Activated naive CD8-positive, alpha-beta T cell treated with anti-CD3 and anti-CD28 coated beads, Interleukin-2, amount 50 U/mL, for 24 hours (primary cell): ENCODE measurements at regions not wholly inside any gene's neighbourhood (a gene's known extent, or its start where the extent isn't known, plus 50 kb on each side); places are given as distances from the start of the nearest gene placed in this dataset.

Experiments
- ATAC-seq: fragments of 150-1000 bp; cut with Tn5 transposase; one replicate; pipeline ENCODE4 v1.10.0; 2021
- DNase-seq: peaks from one replicate; pipeline ENCODE4 v3.0.0; 2021
- H3K27ac Mint-ChIP-seq: one replicate; pipeline ENCODE4 v1.8.0; 2021; ENCODE audit warnings: mild to moderate bottlenecking, mixed read lengths
- H3K27me3 Mint-ChIP-seq: one replicate; pipeline ENCODE4 v1.8.0; 2021; ENCODE audit warnings: mixed read lengths
- H3K36me3 Mint-ChIP-seq: one replicate; pipeline ENCODE4 v1.8.0; 2021; ENCODE audit warnings: low read depth, mixed read lengths
- H3K4me1 Mint-ChIP-seq: one replicate; pipeline ENCODE4 v1.8.0; 2021; ENCODE audit warnings: mixed read lengths
- H3K4me3 Mint-ChIP-seq: one replicate; pipeline ENCODE4 v1.8.0; 2021; ENCODE audit warnings: mild to moderate bottlenecking, moderate library complexity, mixed read lengths
- H3K9me3 Mint-ChIP-seq: one replicate; pipeline ENCODE4 v1.8.0; 2021; ENCODE audit warnings: mixed read lengths

DNA sequence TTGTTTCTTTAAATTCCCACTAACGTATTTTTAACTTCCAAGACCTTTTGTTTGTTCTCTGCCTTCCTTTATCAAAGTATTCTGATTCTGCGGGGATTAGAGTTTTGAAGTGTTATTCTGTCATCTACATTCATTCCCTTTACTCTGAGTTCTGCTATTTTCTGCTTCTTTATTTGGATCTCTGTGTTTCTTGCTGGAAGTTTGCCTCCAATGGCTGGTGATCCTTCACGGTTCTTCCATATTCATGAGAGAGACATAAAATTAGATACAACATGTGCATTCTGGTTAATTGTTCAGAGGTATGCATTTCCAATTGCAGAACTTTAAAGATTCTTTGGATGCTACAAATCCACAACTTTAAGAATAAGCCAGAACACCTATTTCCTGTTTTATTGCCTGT is 244.7 kb upstream of the ADARB2 start:
- ATAC-seq: no peak
- H3K4me1 Mint-ChIP-seq: peaks cover 2% of the 10 kb centered on the region
- DNase-seq: no peak
- H3K4me3 Mint-ChIP-seq: no peak overlapping the region
- no peaks in the 10 kb centered on the region for H3K36me3 Mint-ChIP-seq
- H3K9me3 Mint-ChIP-seq: peaks cover 6% of the 10 kb centered on the region
- H3K27ac Mint-ChIP-seq: no peak overlapping the region
- H3K27me3 Mint-ChIP-seq: peaks cover 3% of the 10 kb centered on the region

DNA sequence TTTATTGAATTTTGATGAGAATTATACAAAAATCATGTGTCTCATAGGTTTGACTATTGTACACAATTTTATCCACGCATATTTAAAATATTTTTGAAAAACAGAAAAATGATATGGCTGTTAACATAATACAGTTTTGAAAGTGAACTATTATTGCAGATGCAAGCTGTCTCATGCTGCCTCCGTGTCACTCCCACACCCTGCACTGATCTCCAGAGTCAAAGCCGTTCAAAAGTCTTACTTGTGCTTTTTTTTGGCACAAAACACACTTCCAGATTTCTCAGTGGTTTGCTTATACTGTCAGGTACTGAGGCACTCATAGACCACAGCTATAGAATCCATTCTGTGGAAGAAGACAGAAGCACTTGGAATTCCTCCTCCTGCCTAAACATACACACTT is 243.1 kb upstream of the ADARB2 start:
- Mint-ChIP-seq H3K4me3 (no peak overlapping the region), H3K9me3 (peaks cover 6% of the 10 kb centered on the region), H3K27me3 (peaks cover 3% of the 10 kb centered on the region), H3K27ac (no peak overlapping the region), H3K4me1 (peaks cover 2% of the 10 kb centered on the region), H3K36me3 (no peaks in the 10 kb centered on the region)
- no peak for DNase-seq
- ATAC-seq: no peak

DNA sequence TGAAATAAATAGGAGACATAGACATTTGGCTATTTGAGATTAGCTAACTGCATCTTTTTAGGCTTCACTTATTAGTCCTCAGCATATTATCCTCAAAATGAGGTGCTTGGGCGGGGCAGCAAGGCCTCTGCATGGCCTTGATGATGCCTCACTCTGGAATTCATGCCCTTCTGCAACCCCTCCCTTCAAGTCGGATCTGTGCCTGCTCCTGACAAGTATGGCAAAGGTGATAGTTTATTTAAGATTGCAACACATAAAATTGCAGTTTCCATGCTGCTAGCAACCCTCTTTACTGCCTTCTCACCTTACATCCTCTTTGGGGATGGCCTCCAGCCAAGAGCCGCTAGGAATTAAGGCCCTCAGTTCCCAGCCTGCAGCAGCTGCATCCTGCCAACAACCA is 241.3 kb upstream of the ADARB2 start:
- ATAC-seq: no peak
- Mint-ChIP-seq H3K27ac (no peak overlapping the region), H3K36me3 (no peaks in the 10 kb centered on the region), H3K4me3 (no peak overlapping the region), H3K27me3 (no peaks in the 10 kb centered on the region), H3K9me3 (peaks cover 6% of the 10 kb centered on the region), H3K4me1 (peaks cover 2% of the 10 kb centered on the region)
- no peak for DNase-seq

DNA sequence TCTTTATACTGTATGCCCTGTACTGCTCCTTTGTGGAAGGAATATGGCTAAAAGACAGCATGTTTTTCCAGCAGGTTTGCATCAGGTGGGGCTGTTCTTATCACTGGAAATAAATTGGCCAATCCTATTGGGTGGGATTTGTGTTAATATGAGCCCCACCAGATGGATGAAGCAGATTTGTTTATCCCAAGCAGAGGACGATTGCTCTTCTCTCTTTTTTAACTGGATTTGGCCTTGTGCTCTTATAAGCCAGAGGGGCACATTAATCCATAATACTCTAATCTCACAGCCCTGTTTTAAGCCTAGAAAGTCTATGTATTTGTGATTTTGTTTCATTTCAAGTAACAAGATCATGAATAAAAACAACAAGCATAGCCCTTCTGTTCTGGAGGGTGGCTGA is 240.1 kb upstream of the ADARB2 start:
- Mint-ChIP-seq H3K4me3 (no peak overlapping the region), H3K9me3 (peaks cover 11% of the 10 kb centered on the region), H3K27me3 (no peaks in the 10 kb centered on the region), H3K27ac (no peak overlapping the region), H3K36me3 (no peaks in the 10 kb centered on the region), H3K4me1 (peaks cover 2% of the 10 kb centered on the region)
- DNase-seq (no peak), ATAC-seq (no peak)

DNA sequence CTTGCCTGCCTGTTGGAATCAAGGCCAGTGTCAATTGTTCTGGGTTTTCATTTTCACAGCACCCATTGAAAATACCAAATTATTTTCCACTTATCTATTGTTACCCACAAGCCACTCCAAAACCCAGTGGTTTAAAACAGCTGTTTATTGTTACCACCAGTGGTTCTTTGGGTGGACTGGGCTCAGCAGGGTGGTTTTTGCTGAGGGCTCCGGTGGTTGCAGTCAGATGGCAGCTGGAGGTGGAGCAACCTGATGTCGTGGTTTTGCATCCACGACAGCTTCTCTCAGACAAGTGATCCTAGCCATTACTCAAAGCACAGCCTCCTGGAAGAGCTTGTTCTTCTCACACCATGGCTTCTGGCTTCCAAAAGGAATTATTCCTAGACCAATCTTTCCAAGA is 235.1 kb upstream of the ADARB2 start:
- H3K36me3 Mint-ChIP-seq: peaks cover 2% of the 10 kb centered on the region
- H3K9me3 Mint-ChIP-seq: peaks cover 14% of the 10 kb centered on the region
- no peak overlapping the region for H3K4me3 Mint-ChIP-seq
- ATAC-seq (no peak), DNase-seq (no peak)
- H3K27ac Mint-ChIP-seq: no peak overlapping the region
- no peaks in the 10 kb centered on the region for H3K4me1 Mint-ChIP-seq
- no peaks in the 10 kb centered on the region for H3K27me3 Mint-ChIP-seq

DNA sequence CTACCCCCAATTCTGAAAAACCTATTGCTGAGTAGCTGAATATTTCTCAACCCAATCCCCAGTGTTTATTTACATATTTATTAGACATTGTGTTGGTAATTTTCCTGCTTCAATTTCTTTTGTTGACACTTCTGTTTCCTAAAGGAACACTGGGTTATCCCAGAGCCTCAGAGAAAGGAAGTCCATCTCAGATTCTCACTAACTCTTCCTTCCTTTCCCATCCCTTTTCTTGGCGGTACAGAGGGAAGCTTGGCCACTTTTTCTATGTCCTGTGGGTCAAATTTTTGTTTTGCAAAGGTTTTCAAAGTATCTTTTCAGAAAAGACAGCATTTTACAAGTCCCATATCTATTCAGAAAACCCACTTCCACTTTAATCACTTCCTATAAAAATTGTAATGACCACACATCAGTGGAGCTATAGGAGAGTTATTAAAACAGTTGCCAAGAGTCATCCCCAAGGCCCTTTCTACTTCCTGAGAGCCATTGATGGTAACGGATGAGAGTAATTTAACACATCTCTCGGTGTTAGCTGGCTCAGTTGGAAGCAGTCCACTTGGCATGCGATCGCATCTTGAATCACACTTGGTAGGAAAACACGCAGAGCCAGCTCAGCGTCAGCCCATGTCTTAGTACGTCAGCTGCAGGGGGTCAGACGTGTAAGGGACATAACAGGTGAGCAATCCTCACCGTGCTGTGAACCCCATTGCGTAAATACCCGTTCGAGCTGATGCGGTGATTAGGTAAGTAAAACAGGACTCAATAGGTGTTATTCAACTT is 231.1 kb upstream of the ADARB2 start:
- no peak overlapping the region for H3K4me3 Mint-ChIP-seq

DNA sequence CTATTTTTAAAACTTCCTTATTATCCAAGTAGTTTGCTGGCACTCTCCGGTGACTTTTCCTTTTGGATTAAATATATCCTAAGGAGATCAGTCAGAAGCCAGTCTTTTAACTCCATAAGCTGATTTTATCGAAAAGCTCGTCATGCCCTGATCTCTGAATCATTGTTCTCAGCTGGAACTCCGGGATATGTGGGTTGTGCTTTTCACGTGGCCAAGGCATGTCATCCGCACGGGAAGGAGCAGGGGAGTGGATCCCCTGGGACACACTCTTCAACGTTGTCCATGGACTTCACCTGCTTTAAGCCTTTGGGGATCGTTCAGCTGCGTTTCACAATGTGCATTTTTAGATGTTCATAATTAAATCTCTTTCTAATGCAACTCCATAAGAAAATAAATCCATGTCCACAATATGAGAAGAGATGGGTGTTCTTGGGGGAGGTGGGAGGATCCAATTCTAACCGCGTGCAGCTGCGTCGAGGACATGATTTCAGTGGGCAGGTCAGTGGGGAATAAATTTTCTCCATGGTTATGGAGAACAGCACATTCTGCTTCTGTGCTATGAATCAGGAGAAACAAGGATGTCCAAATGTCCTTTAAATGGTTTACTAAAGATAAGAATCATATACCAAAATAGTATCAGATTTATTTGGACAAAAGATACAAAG is 229.5 kb upstream of the ADARB2 start:
- Mint-ChIP-seq H3K4me3 (no peak overlapping the region), H3K4me1 (no peaks in the 10 kb centered on the region), H3K27ac (no peak overlapping the region), H3K36me3 (no peaks in the 10 kb centered on the region), H3K27me3 (no peaks in the 10 kb centered on the region), H3K9me3 (peaks cover 5% of the 10 kb centered on the region)
- ATAC-seq (no peak), DNase-seq (no peak)

More for the DNA sequence above, 231.1 kb upstream of the ADARB2 start:
- Mint-ChIP-seq H3K4me1 (no peaks in the 10 kb centered on the region), H3K27me3 (no peaks in the 10 kb centered on the region), H3K36me3 (peaks cover 2% of the 10 kb centered on the region), H3K9me3 (peaks cover 14% of the 10 kb centered on the region), H3K27ac (no peak overlapping the region)
- ATAC-seq (no peak), DNase-seq (no peak)

DNA sequence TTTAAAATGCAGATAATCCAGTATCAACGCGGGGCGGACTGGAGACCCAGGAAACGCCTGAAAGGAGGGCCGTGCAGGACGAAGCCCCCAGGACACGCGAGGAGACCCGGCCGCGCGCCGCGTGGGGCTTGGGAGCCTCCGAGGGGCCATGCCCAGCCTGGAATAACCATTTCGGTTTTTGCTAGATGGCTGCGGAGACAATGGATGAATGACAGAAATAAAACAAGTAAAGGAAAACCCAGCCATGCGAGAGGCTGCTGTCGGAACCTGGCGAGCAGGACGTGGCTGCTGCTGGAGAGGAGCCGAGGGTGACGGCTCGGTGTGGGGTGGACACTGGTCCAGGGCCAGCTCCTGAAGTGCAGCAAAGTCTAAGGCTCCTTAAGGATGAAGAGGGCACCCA is 227.2 kb upstream of the ADARB2 start:
- Mint-ChIP-seq H3K27me3 (no peaks in the 10 kb centered on the region), H3K36me3 (no peaks in the 10 kb centered on the region), H3K4me1 (no peaks in the 10 kb centered on the region), H3K27ac (no peak overlapping the region), H3K9me3 (no peaks in the 10 kb centered on the region), H3K4me3 (no peak overlapping the region)
- DNase-seq: no peak
- ATAC-seq: no peak

DNA sequence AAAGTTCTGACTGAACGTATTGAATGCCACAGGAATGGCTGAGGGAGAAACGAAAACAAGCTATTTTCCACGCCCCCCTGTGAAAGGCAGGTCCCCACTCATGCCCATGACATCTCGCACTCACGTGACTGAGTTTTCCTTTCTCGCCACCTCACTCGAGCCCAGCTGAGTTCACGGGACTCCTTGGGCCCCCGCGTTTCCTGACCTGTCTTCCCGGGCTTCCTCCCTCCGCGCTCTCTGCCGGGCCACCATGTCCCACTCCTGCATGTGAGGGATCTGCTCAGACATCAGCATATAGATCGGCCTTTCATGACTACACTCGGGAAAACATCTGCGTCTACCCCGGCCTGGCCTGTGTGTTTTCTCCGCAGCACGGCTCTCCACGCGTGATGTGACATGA is 226.0 kb upstream of the ADARB2 start:
- DNase-seq (no peak), ATAC-seq (no peak)
- Mint-ChIP-seq H3K36me3 (no peaks in the 10 kb centered on the region), H3K27ac (no peak overlapping the region), H3K4me1 (no peaks in the 10 kb centered on the region), H3K4me3 (no peak overlapping the region), H3K9me3 (no peaks in the 10 kb centered on the region), H3K27me3 (no peaks in the 10 kb centered on the region)

DNA sequence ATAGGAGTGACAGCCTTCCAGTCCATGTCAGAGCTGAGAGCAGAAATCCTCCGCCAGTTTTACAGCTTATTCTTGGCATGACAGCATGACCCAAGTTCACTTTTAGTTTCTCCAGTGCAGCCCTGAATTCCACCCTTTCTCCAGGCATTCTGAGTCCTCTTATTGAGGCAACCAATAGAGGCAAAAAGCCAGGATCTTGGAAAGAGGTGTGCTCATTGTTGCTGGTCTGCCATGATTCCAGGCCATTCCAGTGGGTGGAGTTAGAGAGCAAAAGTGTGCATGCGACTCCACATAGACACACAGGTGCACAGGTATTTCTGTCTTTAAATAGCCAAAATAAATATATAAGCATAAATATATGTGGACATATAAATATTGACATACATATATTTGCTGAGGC is 224.7 kb upstream of the ADARB2 start:
- ATAC-seq (no peak), DNase-seq (no peak)
- Mint-ChIP-seq H3K9me3 (no peaks in the 10 kb centered on the region), H3K4me1 (peaks cover 12% of the 10 kb centered on the region), H3K27me3 (no peaks in the 10 kb centered on the region), H3K27ac (no peak overlapping the region), H3K4me3 (no peak overlapping the region), H3K36me3 (no peaks in the 10 kb centered on the region)

DNA sequence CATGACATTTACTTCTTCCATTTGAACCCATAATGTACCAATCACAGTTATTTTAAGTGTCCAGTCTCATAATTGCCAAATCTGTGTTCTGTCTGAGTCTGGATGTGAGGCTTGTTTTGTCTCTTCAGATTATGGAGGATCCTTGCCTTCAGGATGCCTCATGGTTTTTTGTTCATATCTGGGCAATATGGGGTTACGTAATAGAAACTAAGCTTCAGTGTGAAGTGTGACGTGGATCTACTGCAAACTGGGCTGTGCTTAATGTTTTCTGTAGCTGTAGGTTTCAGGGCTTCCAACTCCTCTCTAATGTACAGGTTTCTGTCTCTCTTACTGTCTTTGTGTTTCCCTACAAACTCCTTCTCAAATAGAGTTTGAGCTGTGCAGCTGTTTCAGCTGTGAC is 223.7 kb upstream of the ADARB2 start:
- no peaks in the 10 kb centered on the region for H3K36me3 Mint-ChIP-seq
- no peak overlapping the region for H3K27ac Mint-ChIP-seq
- H3K4me3 Mint-ChIP-seq: no peak overlapping the region
- no peak for ATAC-seq
- DNase-seq: no peak
- H3K27me3 Mint-ChIP-seq: no peaks in the 10 kb centered on the region
- H3K4me1 Mint-ChIP-seq: peaks cover 18% of the 10 kb centered on the region
- H3K9me3 Mint-ChIP-seq: no peaks in the 10 kb centered on the region

DNA sequence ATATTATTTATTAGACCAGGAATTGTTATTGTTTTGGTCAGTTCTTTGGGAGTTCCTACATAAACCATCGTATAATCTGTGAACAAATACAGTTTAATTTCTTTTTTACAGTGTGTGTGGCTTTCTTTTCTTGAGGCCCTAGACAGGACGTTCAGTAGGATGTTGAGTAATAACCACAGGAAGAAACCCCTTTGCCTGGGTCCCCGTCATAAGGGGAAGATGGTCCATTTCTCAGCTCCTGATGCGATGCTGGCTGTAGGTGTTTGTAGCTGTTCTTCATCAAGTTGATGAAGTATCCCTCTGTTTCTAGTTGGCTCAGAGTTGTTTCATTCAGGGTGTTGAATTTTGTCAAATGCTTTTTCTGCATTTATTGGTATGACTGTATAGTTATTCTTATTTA is 219.7 kb upstream of the ADARB2 start:
- Mint-ChIP-seq H3K4me3 (peak overlapping the region; percentile 11), H3K27me3 (no peaks in the 10 kb centered on the region), H3K36me3 (no peaks in the 10 kb centered on the region), H3K4me1 (peaks cover 18% of the 10 kb centered on the region), H3K9me3 (no peaks in the 10 kb centered on the region), H3K27ac (peak overlapping the region; percentile 46)
- DNase-seq (no peak), ATAC-seq (peak; percentile 77)

DNA sequence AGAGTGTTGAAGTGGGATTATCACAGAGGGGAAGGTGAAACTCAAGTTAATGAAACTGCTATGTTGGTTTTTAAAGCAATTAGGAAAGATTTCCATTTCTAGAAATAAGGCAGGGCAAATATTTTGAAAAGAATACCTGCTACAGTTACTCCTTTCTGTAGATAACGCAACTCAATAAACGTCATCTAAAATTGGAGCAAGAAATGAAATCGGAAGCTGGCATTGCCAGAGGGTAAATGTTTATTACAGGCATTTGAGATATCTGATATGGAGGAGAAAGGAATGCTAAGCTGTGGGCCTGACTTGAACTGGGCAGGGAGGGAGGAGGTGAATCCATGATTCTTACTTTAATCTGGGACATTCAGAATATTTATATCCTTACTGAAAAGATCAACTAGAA is 217.0 kb upstream of the ADARB2 start:
- no peak for ATAC-seq
- no peaks in the 10 kb centered on the region for H3K9me3 Mint-ChIP-seq

DNA sequence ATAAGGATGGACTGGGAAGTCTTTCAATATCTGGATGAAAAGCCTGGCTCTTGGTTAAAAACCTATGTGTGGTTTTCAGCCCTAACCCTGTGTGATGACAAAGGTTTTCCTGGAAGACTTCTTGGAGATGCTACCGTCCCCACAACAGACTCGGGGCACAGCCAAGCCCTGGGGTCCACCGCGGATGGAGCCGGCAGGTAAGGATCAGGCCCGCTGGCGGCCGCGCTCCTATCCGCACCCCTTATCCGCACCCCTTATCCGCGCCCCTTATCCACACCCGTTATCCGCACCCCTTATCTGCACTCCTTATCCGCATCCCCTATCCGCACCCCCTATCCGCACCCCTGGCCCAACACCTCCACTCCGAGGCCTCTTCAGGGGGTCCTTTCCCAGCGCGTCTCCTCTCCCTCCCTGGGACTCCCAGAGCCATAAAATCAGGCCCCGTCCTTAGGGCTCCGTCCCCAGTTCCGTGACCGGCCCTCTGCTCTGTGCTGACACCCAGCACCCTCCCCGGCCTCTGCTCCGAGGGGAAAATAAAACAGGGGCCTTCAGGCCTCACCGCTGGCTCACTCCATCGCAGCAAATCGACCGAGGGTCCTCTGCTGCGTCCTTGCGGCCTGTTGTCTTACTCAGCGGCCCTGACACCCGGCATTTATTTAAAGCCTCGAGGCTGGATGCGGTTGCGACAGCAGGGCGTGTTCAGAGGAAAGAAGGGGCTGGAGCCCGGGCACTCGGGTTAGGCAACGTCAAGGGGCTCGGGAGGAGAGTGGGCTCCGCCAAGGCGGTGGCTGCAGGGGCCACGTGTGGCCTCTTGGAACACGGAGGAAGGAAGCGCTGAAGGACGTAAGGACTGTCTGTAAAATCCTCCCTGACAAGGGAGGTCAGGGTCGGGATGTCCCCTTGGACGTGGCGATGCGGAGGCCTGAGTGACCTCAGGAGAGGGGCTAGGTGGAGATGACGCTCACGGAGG is 215.1 kb upstream of the ADARB2 start:
- no peaks in the 10 kb centered on the region for H3K36me3 Mint-ChIP-seq
- peaks cover 20% of the 10 kb centered on the region for H3K4me1 Mint-ChIP-seq
- ATAC-seq (no peak), DNase-seq (no peak)
- H3K4me3 Mint-ChIP-seq: no peak overlapping the region
- no peaks in the 10 kb centered on the region for H3K9me3 Mint-ChIP-seq
- H3K27ac Mint-ChIP-seq: peak overlapping the region; percentile 64
- H3K27me3 Mint-ChIP-seq: no peaks in the 10 kb centered on the region

More for the DNA sequence above, 217.0 kb upstream of the ADARB2 start:
- peaks cover 18% of the 10 kb centered on the region for H3K4me1 Mint-ChIP-seq
- no peaks in the 10 kb centered on the region for H3K36me3 Mint-ChIP-seq
- no peak overlapping the region for H3K4me3 Mint-ChIP-seq
- H3K27me3 Mint-ChIP-seq: no peaks in the 10 kb centered on the region
- no peak for DNase-seq
- no peak overlapping the region for H3K27ac Mint-ChIP-seq
